Myocyte (in vitro differentiated cells): ENCODE measurements at regions not wholly inside any gene's neighbourhood (a gene's known extent, or its start where the extent isn't known, plus 50 kb on each side); places are given as distances from the start of the nearest gene placed in this dataset.
"Not testable (repeated sequence)": the region's sequence is repeated elsewhere in the genome, so short reads cannot be mapped to it uniquely, and the experiment has no call there.

Experiments used
- DNase-seq: peaks from one replicate; pipeline ENCODE4 v3.0.0-alpha.2; 2012; ENCODE audit warnings: low read depth

DNA sequence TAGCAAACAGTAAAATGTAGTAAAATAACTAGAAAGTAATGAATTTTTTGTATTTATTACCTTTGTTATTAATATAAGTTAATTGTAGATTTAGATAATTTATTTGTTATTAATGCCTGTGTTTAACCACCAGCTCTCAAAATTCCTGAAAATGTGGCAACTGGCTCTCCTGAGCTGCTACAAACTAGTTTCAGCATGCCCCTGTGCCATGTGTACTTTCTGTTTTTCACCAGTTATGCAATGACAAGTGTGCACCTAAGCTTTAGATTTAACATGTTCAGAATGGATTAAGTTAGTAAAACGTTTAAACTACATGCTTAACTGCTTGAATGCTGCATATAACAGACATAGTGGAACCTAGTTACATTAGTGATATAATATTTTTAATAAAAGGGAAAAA lies 88.1 kb downstream of the POSTN start:
- peak; percentile 10 for DNase-seq

DNA sequence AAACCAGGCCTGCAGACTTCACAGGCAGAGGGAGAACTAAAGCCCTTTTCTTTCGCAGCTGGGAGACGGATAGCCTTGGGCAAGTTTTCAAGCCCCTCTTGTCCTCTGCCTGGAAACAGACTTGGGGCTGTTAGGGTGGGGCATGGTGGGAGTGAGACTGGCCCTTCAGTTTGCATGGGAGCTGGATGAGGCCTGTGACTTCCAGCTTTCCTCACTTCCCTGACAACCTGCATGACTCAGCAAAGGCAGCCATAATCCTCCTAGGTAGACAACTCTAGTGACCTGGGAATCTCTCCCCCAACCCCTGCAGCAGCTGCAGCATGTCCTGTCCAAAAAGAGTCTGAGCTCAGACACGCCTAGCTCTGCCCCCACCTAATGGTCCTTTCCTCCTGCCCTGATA lies 93.0 kb downstream of the POSTN start:
- DNase-seq = no peak

DNA sequence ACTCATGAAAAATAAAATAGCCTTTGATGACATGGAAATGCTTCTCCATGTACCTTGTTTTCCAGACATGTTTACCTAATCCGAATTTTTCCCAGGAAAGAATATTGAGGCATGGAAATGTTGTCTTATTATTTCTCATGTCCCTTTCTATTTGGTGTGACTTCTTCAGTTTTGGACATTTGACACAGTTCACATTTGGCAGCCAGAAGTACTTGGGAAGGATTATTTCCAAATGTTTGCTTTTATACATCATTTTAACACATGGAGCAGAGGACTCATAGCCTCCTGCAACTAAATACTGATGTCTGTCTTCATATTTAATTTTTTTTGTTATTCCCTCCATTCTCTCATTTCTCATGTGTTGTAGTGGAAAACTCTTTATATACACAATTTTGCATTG lies 94.3 kb downstream of the POSTN start:
- no peak for DNase-seq

DNA sequence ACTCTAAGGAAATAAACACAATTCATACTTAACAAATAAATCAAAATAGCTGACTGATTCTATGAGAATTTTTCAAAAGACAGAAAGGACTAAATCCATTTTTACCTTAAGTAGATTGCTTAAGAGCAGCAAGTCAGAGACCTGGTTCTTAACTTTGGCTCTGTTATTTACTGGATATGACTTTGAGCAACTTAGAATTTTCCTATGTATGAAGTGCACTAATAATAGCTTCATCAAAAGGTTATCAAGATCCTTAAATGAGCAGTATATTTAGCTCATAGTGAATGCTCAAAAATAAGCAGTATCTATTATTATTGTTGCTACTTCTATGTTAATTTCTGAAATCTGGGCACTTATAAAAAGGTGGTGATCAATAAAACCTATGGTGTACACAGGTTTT lies 95.3 kb downstream of the POSTN start:
- DNase-seq = no peak

DNA sequence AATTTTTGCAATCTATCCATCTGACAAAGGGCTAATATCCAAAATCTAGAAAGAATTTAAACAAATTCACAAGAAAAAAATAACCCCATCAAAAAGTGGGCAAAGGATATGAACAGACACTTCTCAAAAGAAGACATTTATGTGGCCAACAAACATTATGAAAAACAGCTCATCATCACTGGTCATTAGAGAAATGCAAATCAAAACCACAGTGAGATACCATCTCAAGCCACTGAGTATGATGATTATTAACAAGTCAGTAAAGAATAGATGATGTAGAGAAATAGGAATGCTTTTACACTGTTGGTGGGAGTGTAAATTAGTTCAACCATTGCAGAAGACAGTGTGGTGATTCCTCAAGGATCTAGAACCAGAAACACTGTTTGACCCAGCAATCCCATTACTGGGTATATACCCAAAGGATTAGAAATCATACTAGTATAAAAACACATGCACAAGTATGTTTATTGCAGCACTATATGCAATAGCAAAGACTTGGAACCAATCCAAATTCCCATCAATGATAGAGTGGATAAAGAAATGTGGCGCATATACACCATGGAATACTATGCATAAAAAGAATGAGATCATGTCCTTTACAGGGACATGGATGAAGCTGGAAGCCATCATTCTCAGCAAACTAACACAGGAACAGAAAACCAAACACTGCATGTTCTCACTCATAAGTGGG lies 96.1 kb downstream of the POSTN start:
- not testable (repeated sequence) for DNase-seq

DNA sequence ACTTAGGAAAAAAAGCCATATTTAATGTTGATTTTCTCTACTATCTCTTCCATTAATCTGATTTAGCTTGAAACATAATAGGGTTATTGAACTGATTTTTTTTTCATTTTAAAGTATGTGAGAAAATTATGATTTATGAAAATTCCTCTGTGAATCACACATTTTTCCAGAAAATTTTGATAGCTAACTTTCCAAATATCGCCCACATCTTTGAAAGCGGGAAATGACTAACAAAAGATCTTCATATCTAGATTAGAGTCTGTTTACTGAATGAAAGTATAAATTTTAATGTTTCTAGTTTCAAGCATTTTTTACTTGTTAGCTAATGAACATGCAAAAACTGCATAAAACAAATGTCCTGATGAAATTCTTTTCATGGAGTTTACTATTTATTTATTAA lies 97.4 kb downstream of the POSTN start:
- DNase-seq = no peak

DNA sequence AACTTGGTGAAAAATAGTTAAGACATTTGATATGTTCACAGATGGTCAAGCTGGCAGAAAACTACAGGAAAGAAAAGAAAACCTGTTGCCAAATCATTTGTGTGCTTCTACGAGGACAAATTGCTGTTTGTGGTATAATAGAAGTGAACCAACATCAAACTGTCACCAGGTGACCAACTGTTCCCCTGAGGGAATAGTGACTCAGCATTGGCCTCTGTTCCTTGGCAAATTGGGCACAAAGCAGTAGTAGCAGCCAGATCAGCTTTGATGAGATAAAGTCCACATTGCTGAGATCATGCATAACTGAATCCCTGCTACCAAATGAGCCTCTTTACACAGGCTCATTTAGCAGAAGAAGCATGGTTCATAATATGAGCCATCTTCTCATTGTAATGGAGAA lies 103.5 kb downstream of the POSTN start:
- DNase-seq = peak; percentile 91

DNA sequence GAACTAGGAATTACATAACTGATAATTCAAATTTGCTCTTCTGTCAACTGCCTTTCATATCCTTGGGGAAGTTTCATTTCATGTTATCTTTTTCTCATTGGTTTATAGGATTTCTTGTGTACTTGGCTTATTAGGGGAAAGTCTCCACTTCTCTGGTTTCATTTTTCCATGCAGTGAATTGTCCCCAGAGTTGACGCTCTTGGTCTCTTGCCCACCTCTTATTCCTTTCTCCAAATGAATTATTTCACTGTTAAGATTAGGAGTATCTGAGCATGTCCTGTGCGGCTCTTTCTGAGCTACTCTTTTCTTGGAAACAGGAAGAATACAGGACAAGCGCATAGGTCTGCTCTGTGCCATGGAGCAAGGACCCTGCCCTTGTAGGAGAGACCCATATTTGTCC lies 104.8 kb downstream of the POSTN start:
- DNase-seq = no peak

DNA sequence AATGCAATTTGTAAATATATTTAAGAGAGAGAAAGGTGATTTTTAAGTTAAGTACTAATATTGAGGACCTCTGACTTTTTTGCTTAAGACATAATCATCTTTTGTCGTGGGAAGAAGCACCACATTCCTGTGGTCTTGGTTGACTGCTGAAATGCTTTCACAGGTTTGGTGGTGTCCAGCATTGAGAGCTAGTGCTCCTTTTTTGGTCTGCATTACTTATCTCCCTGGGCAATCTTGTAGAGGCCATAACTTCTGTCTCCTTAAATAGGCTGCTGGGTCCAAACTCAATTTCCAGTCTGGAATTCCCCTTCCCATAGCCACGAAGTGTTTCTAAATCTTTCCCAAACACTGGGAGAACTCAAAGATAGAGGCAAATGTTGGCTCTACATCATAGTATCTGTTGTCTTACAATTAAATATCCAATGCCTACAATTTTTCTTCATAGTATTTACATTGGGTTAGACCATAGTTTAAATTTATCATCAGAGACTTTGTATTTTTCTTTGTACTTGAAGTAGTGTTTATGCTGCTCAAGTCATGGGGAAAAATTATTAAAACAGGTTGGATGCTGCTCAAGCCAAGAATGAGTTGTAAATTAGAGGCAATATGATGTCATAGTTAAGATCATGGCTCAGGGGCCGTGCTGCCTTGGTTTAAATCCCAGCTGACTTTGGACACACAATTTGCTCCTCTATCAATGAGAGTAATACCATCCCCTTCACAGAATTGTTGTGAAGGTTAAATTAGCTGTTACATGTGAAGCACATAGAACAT lies 105.6 kb downstream of the POSTN start:
- DNase-seq = peak; percentile 91

DNA sequence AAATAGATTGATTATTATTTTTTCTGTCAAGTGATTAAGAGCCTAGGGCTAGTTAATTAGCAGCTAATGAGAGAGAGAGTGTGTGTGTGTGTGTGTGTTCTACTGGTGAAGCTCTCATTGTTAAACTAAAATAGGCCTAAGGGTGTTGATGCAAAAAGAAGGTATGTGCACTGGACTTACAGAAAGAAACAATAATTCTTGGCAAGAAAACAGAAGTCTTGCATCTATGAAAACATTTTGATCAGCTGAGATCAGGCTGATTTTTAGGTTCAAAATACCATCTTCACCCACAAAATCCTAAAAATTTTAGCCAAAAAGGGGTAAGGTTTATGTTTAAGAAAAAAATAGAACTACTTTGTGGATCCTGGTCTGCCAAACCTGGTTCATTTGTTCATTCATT lies 106.5 kb downstream of the POSTN start:
- no peak for DNase-seq

DNA sequence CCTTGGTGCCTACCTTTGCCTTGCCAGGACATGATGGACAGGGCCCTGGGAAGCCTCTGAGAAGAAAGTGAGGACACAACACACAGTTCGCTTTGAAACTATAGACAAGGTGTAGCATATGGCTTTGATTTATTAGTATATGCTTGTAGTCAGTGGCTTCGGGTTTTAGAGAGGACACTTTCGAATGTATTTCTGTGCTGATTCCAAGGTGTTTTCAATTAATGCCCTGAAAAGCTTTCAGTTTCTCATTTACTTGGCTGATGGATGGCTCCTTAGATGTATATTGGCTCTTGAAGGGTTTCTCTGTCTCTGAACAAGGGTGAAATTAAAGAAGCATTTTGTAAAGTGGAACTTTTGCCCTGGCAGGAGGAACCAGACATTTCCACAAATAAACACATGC lies 106.9 kb downstream of the POSTN start:
- no peak for DNase-seq

DNA sequence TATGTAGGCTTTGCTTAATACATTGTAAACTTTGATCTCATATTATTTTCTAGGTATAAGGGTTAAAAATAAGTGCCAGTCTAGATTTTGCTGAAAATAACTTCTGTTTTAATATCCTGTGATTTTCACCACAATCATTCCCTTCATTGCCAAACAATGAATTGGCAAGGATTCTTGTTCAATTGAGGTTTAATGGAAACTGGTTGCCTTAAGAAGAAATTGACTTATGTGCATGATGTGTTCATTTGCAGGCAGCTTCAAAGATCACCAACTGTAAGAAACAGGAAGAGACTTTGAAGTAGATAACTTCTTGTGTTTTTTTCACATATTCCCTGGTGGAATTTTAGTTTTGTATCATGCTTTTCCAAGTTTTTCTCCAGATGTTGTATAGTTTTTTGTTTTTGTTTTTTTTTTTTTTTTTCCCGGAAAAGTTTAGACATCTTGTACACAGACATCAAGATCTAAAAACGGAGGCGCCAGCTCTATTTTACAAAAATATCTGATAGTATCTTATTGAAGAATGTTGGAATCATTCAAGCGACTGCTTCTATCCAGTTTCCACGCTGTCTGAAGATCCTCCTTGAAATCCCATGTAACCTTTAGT lies 108.3 kb downstream of the POSTN start:
- no peak for DNase-seq

DNA sequence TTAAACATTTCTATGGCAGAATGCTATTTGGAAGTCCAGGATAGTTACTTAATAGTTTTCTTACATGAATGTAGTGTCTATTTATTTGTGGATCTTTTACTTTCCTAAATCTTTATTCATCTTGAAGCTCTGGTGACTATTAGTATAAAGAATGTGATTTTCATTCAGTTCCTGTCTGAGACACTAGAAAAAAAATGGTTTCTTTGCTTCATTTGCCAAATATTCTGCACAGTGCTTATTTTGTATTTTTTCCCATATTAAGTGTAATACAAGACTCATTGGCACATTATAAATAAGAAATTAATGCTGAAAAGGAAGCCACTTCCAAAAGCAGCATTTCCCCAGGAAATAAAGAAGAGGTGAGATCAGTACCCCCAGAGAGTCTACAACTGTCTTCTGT lies 109.8 kb downstream of the POSTN start:
- DNase-seq = peak; percentile 42

DNA sequence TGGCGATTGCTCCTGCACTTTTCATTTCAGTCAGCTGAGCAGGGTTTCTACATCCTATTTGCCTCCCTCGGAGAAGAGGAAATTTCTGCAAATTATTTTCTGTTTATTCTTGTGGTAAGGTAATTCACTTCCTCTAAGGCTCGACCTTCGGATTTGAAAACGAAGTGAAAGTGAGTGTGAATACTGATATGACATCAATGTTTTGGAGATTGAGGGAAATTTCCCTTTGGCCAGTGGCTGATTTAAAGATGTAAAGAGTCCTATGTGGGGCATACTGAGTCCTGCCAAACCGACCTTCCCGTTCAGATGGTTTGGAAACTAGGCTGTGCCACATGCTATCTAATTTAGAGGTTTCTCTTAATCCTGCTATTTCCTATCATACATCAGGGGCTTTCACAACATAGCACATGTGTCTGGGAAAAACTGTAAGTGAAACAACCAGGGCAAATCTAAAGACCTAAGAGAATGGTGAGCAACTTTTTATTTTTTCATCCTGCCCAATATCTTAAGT lies 112.3 kb downstream of the POSTN start:
- no peak for DNase-seq

DNA sequence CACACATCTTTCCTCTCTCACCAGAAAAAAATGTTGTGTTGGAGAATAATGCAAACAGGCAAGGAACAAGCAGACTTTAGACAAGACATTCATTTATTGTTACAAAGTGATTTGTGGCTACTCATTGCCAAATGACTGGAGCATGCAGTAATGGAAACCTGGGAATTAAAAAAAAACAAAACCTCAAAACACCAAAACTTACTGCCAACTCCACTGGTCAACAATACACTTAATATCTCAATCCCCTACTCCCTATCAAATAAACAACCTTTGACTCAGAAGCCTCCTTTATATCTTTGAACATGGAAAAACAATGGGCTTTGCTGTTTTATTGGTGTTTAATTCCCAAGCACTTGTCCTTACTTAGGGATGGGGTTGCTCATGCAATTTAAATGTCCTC lies 112.8 kb downstream of the POSTN start:
- DNase-seq = peak; percentile 52

DNA sequence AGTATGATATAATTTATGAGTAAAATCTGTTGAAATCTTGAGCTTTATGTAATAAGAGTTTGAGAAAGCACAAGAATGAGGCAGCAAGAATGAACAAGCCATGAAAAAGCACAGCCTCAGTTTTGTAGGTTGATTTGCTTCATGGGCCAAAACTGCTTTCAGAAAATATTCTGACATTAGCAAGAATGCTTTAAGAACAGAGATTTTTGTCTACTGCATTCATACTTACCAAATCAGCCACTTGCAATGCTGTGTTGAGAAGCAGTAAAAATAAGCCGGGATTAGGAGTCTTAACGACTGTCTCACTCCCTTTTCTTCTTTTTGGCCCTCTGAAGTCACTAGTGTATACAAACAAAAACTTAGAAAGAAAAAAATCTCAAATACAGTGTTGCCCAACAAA lies 114.5 kb downstream of the POSTN start:
- DNase-seq = no peak

DNA sequence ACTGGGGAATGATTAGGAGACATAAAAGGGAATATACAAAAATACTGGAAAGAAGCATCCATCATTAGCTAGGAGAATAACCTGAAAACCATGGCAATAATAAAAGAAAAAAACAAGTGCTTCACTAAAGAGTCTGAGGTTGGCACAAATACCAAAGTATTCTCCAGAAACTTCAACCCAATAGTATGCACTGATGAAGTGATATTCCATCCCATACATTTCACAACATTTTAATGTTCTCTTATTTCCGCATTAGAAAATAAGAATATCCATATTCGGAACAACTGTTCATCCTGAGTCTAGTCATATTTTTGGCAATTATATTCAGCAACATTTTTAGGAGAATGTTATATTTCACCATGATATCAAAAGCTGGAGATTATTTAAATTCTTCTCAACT lies 116.2 kb downstream of the POSTN start:
- DNase-seq = no peak

DNA sequence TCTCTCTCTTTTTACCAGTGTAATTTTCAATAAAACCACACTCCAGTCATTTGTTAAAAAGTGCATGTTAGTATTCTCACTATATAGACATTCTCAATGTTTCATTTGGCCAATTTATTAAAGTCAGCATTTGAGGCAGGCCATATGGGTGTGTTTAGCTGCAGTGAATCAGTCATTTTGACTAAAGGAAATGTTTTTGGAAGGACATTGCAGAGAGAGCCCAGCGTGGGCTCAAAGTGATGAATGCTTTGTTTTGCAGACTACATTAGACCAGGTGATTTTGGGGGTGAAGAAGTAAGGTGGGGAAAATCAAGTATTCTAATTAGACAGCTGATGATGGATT lies 116.7 kb downstream of the POSTN start:
- DNase-seq = no peak

DNA sequence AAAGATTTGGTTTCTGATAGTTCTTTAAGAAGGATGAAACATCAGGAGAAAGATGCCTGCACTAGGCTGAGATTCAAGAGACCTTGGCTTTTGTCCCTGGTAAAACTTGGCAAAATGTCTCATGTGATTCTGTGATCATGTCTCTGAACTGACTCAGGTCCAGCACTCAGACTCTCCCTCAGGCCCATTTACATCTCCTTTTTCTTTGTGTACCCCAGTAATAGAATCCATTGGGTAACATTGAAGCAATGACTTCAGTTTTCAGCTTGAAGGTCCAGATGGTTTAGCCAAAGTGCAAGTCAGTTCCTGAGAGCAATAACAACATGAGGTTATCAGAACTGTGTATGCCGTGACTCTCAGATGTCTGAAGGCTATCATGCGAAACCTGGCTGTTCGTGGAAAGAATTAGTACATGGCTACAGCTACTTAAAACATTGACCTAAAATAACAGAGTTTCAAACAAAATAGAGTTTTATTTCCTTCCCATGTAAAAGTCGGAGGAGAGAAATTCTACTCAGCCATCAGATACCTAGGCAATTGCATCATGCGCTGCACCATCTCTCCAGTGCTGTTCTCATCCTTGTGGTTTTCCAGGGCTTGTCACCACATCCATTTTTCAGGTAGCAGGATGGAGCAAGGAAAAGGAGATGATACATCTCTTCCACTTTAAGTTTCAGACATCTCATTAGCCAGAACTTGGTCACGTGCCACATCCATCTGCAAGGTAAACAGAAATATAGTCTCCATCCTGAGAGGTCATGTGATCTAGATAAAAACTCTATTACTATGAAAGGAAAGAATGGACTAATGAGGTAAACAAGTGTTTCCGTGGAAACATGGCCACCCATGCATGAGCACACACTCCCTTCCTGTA lies 117.3 kb downstream of the POSTN start:
- no peak for DNase-seq

DNA sequence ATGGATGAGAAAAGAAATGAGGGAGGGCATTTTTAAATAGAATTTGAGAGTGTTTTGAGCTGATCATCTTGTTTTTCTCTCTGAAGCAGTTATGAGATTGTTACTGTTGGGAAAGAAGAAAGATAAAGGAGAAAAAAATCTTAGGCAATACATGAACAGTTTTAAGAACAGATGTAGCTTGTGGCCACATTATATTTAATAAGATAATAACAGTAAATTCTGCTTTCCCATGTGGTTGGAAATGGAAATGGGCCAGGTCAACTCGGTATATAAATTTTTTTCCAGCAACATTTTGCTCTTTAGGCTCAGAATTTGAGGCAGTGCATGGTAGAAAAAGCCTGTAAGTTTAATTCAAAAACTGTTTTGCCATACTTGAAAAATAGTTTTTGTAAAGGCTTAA lies 118.7 kb downstream of the POSTN start:
- no peak for DNase-seq

DNA sequence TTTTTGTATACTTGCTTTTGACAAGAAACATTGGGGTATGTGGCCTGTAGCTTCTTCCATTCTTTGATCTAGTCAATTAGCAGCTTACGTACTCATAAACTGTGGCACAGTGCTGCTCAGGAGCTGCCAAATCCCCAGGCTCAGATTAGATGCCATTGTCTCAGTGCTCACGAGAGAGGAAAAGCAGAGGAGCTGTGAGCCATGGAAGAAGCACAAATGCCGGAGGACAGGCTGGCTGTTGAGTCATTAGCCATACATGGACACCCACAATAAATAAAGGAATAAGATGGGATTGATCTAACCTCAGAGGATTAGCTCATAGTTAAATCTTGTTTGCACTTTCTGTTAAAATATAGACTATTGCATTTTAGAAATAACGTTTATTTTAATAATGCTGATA lies 121.7 kb downstream of the POSTN start:
- no peak for DNase-seq

DNA sequence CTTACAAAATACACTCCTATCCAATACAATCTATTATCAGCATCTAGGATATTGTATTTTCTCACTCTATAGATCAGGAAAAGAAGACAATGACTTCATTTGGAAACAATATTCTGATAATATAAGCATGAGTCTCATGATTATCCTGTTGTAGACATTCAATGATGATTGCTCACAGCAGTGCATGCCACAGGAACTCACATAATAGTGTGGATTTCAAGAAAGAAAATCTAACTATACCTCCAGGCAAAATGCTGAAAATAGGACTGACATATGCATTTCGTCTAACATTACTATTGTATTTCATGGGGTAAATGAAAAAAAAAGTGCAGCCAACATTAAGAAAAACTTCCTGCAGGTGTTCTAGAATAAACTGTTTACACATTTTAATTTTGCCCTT lies 122.6 kb downstream of the POSTN start:
- no peak for DNase-seq
